ENCODE measurements at regions not wholly inside any gene's neighbourhood (a gene's known extent, or its start where the extent isn't known, plus 50 kb on each side); places are given as distances from the start of the nearest gene placed in this dataset.

DNA sequence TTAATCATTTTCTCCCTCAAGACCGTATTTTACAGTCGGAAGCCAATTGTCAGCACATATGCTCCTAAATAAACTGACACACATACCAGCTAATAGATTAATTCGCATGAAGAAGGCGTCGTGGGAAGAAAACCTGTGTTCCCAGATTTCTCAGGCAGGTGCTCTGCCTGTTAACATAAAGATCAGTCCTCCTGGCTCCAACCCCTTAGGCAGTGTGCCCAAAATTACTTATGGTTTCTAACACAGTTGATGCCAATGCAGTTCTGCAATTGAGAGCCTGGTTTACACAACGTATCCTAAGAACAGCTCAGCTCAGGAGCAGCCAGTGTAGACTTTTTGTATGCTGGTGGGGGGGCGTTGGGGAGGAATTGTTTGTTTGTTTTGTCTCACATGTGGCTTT is 208.3 kb downstream of the ENC1 start:
- H3K27me3 ChIP-seq (replicated peaks; ENCODE audit: insufficient read depth, low read length), result no peaks in the 10 kb centered on the region
- no peaks in the 10 kb centered on the region for H4K20me1 ChIP-seq (ENCODE audit: insufficient read depth, low read length)
- no peak overlapping the region for H2AFZ ChIP-seq (ENCODE audit: low read length)
- H3K4me3 ChIP-seq (ENCODE audit: low read length), result no peak overlapping the region
- no peak for DNase-seq
- TF ChIP-seq EZH2 (optimal IDR thresholded peaks at IDR 0.05; ENCODE audit: low read depth, low read length) (no peak), CTCF (IDR thresholded peaks at IDR 0.05; ENCODE audit: low read length) (no peak), EZH2phosphoT487 (IDR thresholded peaks at IDR 0.05; ENCODE audit: low read length) (no peak)
- H3K4me1 ChIP-seq (ENCODE audit: low read length), result peaks cover 9% of the 10 kb centered on the region; the same call in 1 of the 2 replicates
- H3K27ac ChIP-seq (ENCODE audit: low read length), result no peak overlapping the region
- H3K36me3 ChIP-seq (replicated peaks; ENCODE audit: insufficient read depth, low read length), result no peaks in the 10 kb centered on the region
- no peak overlapping the region for H3K9ac ChIP-seq (ENCODE audit: low read length)
- no peak overlapping the region for H3K4me2 ChIP-seq (ENCODE audit: low read depth, low read length)
- no peaks in the 10 kb centered on the region for H3K9me3 ChIP-seq (replicated peaks; ENCODE audit: insufficient read depth, low read length)
- no peaks in the 10 kb centered on the region for H3F3A ChIP-seq (ENCODE audit: insufficient read depth, low read length)
- no peaks in the 10 kb centered on the region for H3K79me2 ChIP-seq (ENCODE audit: low read length)
- no peaks in the 10 kb centered on the region for H3K9me2 ChIP-seq (replicated peaks; ENCODE audit: insufficient read depth, low read length)

DNA sequence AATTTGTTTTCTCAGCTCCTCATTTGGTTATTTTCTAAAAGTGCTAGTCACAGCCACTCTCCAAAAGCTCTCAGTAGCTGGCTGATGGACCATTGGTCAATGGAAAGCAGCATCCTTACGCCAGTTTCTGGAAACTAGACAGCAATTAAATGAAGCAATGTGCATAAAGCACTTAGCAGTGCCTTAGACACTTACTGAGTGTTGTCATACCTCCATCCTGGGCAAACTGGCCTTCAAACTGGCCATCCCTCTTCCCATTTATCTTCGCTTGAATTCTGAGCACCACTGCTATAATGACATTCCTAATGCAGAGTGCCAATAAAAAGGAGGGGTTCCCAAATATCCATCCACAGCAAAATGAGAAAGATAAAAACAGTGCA is 209.2 kb downstream of the ENC1 start:
- DNase-seq, result no peak
- H4K20me1 ChIP-seq (ENCODE audit: insufficient read depth, low read length), result no peaks in the 10 kb centered on the region
- H3K27me3 ChIP-seq (replicated peaks; ENCODE audit: insufficient read depth, low read length), result no peaks in the 10 kb centered on the region
- H3K9me2 ChIP-seq (replicated peaks; ENCODE audit: insufficient read depth, low read length), result no peaks in the 10 kb centered on the region
- H2AFZ ChIP-seq (ENCODE audit: low read length), result no peak overlapping the region
- no peaks in the 10 kb centered on the region for H3K36me3 ChIP-seq (replicated peaks; ENCODE audit: insufficient read depth, low read length)
- no peak overlapping the region for H3K9ac ChIP-seq (ENCODE audit: low read length)
- no peak overlapping the region for H3K4me3 ChIP-seq (ENCODE audit: low read length)
- no peak for TF ChIP-seq CTCF (IDR thresholded peaks at IDR 0.05; ENCODE audit: low read length)
- no peak for TF ChIP-seq EZH2phosphoT487 (IDR thresholded peaks at IDR 0.05; ENCODE audit: low read length)
- TF ChIP-seq EZH2 (optimal IDR thresholded peaks at IDR 0.05; ENCODE audit: low read depth, low read length), result no peak
- H3K9me3 ChIP-seq (replicated peaks; ENCODE audit: insufficient read depth, low read length), result no peaks in the 10 kb centered on the region
- no peak overlapping the region for H3K4me2 ChIP-seq (ENCODE audit: low read depth, low read length)
- H3F3A ChIP-seq (ENCODE audit: insufficient read depth, low read length), result no peaks in the 10 kb centered on the region
- H3K27ac ChIP-seq (ENCODE audit: low read length), result no peak overlapping the region
- H3K4me1 ChIP-seq (ENCODE audit: low read length), result peaks cover 9% of the 10 kb centered on the region; the same call in 1 of the 2 replicates
- H3K79me2 ChIP-seq (ENCODE audit: low read length), result no peaks in the 10 kb centered on the region

DNA sequence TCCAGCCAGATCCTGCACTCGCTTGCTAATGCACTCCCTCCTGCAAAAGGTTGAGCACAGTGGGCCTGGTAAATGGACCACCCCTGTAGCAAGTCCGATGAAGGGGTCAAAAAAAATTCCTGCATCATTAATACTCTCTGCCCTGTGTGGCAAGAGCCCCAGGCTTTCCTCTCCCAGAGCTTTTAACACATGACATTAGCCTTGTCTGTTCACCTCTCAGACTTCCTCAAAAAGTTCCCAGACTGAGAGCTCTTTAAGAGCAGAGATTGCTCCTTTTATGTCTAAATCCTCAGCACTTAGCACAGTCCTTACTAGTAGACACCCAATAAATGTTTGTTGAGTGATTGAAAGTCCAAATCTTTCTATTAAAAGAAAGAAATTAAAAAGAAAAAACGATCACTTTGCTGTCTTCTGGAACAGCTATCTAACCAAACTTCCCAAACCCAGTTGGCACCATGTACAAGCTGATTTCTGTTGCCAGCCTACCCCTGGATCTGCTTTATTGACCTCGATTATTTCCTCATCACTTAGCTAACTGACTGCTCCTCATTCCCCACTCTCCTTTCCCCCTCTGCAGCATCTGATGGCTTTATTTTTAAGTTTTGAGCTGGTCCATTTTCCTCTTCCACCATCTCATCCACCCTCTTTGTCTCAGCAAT is 209.8 kb downstream of the ENC1 start:
- no peak overlapping the region for H2AFZ ChIP-seq (ENCODE audit: low read length)
- H3K9me2 ChIP-seq (replicated peaks; ENCODE audit: insufficient read depth, low read length), result no peaks in the 10 kb centered on the region
- H3K9ac ChIP-seq (ENCODE audit: low read length), result no peak overlapping the region
- TF ChIP-seq EZH2 (optimal IDR thresholded peaks at IDR 0.05; ENCODE audit: low read depth, low read length) (no peak), CTCF (IDR thresholded peaks at IDR 0.05; ENCODE audit: low read length) (no peak), EZH2phosphoT487 (IDR thresholded peaks at IDR 0.05; ENCODE audit: low read length) (no peak)
- H3K27me3 ChIP-seq (replicated peaks; ENCODE audit: insufficient read depth, low read length), result no peaks in the 10 kb centered on the region
- no peaks in the 10 kb centered on the region for H3K9me3 ChIP-seq (replicated peaks; ENCODE audit: insufficient read depth, low read length)
- no peaks in the 10 kb centered on the region for H3K79me2 ChIP-seq (ENCODE audit: low read length)
- no peak overlapping the region for H3K4me3 ChIP-seq (ENCODE audit: low read length)
- H3K36me3 ChIP-seq (replicated peaks; ENCODE audit: insufficient read depth, low read length), result no peaks in the 10 kb centered on the region
- H3K27ac ChIP-seq (ENCODE audit: low read length), result no peak overlapping the region
- no peaks in the 10 kb centered on the region for H4K20me1 ChIP-seq (ENCODE audit: insufficient read depth, low read length)
- H3K4me2 ChIP-seq (ENCODE audit: low read depth, low read length), result no peak overlapping the region
- DNase-seq, result no peak
- peaks cover 9% of the 10 kb centered on the region; the same call in 1 of the 2 replicates for H3K4me1 ChIP-seq (ENCODE audit: low read length)
- H3F3A ChIP-seq (ENCODE audit: insufficient read depth, low read length), result no peaks in the 10 kb centered on the region
